GM19452 (cell line): ENCODE measurements at regions not wholly inside any gene's neighbourhood (a gene's known extent, or its start where the extent isn't known, plus 50 kb on each side); places are given as distances from the start of the nearest gene placed in this dataset.
"Not testable (repeated sequence)": the region's sequence is repeated elsewhere in the genome, so short reads cannot be mapped to it uniquely, and the experiment has no call there.

Experiments
- ATAC-seq: cut with Tn5 transposase; IDR thresholded peaks from one replicate; pipeline ENCODE4 v1.9.1; 2021; ENCODE audit not compliant: unreplicated experiment

DNA sequence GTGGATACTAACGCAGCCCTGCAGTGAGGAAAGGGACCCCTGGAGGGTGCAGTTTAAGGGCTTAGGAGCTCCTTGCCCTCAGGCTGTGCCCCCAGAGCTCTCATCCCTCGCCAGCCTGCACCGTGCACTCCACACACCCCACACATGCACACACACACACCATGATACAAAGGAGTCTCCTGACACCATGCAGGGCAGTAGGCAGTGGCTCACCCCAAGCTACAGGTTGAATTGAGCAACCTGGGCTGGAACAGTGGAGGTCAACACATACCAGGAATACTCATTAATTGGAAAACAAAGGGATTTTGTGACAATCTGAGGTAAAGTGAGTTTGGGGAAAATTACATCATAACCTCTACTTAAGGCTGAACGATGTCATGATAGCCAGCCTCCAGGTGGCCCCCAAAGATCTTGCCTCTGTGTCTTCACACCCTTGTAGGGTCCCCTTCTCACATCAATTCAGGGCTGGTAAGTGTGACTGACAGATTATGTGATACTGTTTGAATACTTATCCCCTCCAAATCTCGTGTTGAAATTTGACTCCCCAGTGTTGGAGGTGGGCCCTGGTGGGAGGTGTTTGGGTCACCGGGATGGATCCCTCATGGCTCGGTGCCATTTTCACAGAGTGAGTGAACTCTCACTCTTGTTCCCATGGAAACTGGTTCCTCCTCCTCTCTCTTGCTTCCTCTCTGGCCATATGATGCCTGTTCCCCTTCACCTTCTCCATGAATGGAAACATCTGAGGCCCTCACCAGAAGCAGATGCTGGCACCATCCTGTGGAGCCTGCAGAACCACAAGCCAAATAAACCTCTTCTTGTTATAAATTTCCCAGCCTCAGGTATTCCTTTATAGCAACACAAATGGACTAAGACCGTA is 111.0 kb upstream of the RAB4A start:
- ATAC-seq = no peak

DNA sequence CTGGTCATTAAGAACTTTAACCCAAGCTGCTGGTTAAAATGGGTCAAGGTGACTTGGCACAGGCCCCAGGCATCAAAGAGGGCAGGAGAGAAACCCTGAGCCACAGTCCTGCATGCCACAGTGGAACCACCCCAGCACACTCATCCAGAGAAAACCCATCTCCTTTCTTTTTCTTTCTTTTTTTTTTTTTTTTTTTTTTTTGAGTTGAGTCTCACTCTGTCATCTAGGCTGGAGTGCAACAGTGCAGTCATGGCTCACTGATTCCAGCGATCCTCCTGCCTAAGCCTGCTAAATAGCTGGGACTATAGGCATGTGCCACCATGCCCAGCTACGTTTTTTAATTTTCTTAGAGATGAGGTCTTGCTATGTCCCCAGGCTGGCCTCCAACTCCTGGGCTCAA is 109.2 kb upstream of the RAB4A start:
- ATAC-seq = no peak

DNA sequence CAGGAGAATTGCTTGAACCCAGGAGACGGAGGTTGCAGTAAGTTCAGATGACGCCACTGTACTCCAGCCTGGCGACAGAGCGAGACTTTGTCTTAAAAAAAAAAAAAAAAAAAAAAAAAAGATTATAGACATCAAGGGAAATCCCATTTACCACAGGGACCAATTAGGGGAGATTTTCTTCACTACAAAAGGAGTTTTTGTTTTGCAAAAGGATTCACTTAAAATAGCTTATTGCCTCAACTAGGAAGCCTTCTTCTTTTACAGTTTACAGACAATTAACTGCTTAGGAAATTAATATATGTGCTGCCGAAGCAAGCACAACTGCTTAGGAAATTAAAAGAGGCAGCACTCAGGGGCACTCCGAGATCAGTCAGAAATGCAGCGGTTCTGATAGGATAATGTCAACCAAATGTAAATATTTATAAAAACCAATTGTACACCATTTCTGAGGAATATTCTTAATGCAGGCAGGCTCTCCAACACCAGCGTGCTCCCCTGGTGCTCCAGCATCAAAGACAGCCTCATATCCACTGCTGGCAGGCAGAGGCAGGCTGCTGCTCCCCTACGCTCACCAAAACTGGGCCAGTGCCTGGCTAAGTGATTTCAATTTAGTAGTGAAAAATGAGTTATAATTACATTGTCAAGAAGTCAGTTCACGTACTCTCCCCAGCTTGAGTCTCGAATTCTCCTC is 107.9 kb upstream of the RAB4A start:
- ATAC-seq = no peak

DNA sequence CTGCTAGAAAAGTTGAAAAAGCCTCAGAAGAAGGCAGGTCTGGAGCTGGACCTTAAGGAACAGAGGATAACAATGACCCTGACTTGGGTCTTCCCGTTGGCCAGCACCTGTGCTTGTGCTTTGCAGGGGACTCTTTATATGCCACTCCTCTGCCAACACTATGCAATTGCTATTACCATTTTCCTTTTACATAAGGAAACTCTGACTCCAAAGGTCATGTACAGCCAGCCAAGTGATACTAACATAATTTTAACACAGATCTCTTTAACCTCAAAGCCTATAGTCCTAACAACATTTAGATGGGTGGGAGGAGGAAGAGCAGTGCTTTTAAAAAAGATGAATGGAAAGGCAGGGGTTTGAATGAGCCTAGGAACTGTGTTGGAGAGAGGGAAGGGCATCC is 106.6 kb upstream of the RAB4A start:
- no peak for ATAC-seq

DNA sequence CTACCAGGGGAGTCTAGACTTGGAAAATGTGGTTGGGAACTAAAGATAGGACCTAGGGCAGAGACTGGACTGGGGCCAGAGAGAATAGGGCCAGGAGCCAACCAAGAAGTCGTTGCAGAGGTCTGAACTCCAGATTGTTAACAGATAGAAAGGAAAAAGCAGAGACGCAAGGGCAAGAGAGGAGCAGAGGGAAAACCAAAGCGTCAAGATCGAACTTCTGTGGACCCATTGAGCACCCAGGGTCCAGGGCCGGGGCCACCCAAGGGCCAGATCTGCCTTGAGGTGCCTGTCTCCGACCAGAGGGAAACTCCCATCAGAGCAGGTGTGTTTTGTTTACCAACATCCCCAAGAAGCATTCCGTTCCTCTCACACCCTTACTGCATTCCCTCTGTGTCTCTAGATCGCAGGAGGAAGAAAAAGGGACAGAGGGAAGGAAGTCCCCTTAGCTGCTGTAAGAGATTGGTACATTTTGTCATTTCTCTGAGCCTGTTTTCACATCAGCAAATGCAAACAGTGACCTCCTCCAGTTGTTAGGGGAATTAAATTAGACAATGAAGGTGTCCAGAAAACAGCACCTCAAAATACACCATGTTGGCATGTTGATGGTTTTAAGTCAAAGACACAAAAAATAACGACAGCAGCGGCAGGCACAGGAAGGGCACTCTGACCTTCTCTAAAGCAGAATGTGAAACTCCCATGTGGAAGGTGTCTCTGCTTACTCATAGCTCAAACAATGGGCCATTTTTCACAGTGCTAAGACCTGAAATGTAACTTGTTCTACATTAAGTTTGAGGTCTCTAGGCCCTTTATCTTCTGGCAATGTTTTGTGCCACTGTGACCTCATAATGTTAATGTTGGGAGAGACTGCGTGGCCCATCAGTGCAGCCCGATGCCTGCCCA is 105.8 kb upstream of the RAB4A start:
- ATAC-seq = no peak

DNA sequence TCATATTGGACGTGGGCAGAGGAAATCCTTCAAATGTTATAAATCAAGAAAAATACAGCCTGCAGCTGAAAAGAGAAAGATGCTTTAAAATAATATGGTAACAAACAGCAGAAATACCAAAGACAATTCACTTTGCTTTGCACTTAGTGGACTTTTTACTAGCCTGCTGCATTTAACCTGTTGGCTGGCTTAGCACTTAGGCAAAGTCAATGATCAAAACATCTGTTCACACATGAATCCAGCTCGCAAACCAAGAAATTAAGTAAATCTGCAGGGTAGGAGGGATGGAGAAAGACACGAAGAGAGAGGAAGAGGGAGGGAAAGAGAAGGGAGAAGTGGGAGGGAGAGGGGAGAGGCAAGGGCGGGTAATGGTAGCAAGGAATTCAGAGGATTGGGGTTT is 103.6 kb upstream of the RAB4A start:
- no peak for ATAC-seq

DNA sequence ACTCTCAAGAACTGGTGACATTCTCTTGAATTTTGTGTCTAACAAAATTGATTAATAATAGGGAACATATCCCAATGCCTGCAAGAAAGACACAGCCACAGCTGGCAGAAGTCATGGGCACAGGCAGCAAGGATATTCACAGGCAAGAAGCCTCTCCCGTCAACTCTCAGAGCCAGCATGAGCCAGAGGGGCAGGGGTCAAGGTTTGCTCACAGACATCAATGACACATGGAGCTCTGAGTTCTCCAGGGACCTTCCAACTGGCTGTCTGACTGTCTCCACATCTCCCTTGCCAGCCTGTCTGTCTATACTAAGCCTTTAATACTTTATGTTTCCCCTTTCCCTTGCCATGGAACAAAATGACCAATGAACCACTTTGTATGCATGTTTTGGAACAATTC is 101.5 kb upstream of the RAB4A start:
- no peak for ATAC-seq

DNA sequence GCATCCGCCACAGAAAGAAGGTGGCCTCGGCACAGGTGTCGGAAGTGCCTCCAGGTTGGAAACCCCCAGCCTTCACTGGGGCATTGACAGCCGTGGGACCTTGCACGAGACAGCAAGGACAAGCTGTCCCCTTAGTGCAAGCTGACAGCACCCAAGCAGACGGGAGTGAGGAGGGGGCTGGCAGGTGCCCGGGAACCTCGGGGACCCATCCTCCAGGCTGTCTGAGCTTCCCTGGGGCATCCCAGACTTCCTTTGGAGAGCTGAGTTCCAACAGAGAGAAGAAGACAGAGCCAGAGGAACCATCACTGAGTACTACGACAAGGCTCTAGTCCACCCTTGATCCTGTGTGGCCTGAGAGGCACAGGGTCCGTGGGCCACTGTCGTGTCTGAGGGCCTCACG is 100.6 kb upstream of the RAB4A start:
- no peak for ATAC-seq

DNA sequence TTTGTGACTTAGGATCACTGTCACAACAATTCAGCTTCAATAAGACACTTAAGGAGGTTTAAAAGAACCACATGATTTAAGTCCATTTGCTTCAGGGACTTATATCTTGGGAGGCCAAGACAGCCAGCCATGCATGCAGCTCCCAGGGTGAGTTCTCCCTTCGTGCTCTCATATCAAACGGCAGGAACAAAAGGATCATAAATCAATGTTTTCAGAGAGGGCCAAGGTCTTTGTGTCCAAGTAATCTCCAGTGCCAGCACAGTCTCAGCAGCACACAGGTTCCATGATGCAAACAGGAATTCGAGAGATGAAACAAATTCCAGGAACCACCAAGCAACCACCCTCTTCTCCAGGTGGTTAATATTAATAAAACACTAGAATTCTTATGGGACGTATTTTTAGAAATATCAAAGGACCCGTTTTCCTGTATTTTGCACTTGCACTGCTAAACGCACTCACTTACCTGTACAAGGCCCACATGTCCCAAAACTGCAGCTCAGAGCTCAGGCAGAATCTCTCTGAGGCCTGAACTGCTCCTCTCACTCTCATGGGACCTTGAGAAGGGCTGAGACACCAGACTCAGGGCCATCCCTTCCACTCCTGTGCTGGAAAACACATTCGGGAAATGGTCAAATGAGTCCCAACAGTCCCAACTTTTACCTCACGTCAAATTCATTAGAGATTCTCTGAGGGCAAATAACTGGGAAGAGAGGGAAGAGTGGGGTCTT is 100.0 kb upstream of the RAB4A start:
- no peak for ATAC-seq

DNA sequence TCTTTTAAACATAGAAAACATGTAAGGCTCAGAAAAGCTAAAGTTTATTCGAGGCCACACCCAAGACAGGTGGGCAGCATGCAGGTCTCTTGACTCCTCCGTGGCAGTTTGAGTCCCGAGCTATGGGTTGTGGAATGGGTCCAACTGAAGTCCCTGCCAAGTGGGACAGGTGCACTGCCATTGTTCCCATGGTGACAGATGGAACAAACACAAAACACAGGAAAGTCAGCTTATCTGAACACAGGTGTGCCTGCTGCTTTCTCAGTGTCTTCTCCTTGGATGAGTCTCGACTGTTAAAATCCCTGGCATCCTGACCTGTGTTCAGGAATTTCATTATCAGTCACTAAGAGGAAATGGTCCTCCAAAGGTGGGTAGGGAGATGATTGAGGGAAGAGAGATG is 99.0 kb upstream of the RAB4A start:
- no peak for ATAC-seq

DNA sequence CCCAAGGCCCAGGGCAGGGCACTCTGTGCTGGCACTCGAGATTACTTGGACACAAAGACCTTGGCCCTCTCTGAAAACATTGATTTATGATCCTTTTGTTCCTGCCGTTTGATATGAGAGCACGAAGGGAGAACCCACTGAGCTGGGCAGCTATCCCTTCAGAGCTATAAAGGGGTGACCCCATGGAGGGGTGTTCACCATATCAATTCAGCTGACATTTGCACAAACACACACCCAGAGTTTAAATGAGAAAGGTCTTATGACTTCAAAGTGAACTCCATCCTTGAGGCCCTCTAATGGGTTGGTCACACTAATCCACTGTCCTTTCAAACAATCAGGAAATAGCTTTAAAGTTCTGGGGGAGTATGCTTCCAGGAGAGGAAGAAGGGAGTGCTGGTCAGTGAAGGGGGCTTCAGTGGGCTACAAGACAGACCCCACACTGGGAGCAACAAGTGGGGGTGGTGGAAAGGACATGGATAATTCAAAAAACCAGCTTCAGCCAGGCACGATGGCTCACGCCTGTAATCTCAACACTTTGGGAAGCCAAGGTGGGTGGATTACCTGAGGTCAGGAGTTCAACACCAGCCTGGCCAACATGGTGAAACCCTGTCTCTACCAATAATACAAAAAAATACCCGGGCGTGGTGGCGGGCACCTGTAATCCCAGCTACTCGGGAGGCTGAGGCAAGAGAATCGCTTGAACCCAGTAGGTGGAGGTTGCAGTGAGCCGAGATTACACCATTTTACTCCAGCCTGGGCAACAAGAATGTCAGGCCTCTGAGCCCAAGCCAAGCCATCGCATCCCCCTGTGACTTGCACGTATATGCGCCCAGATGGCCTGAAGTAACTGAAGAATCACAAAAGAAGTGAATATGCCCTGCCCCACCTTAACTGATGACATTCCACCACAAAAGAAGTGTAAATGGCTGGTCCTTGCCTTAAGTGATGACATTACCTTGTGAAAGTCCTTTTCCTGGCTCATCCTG is 97.1 kb upstream of the RAB4A start:
- not testable (repeated sequence) for ATAC-seq

DNA sequence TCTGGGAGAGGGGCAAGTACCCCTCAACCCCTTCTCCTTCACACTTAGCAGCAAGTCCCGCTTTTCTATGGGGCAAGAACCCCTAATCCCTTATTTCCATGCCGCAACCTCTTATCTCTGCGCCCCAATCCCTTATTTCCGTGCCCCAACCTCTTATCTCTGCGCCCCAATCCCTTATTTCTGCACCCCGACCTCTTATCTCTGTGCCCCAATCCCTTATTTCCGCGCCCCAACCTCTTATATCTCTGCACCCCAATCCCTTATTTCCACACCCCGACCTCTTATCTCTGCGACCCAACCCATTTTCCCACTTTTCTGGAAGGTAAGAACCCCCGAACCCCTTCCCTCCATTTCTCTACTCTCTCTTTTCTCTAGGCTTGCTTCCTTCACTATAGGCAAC is 95.6 kb upstream of the RAB4A start:
- ATAC-seq = not testable (repeated sequence)

DNA sequence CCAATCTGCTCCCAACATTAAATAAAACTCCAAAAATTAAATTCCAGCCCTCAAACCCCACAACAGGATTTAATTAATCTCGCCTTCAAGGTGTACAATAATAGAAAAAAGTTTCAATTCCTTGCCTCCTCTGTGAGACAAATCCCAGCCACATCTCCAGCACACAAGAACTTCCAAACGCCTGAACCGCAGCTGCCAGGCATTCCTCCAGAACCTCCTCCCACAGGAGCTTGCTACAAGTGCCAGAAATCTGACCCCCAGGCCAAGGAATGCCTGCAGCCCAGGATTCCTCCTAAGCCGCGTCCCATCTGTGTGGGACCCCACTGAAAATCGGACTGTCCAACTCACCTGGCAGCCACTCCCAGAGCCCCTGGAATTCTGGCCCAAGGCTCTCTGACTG is 94.5 kb upstream of the RAB4A start:
- ATAC-seq = not testable (repeated sequence)

DNA sequence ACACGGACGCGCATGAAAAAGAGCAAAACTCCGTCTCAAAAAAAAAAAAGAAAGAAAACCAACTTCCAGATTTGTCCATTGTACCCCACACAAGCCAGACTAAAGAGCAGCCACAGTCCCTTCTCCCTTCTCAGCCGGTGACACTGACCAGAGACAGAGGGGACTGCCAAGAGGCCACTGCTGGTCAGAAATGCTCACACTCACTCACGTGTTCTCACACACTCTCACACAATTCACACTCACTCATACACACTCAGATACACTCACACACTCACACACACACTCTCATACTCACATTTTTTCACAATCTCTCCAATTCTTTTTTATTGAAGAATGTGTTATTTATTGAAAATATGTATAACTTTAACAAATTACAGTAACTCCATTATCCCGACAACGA is 90.8 kb upstream of the RAB4A start:
- no peak for ATAC-seq

DNA sequence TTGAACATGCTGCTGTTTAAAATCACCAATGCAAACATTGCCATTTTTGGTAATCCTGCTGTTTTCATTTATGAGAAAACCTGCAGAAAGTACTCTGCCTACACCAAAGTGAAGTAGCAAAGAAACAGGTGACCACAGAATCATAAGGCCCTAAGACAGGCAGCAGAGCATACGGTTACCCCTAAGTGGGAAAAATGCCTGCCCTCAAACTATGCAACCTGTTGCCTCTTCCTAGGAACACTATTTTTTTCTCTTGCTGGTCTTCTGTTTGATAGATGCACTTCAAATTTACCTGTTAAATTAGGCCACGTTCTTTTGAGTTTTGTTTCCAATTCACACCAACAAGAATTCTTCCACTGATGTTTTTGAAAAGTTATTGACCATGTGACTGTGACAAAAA is 89.5 kb upstream of the RAB4A start:
- ATAC-seq = no peak

DNA sequence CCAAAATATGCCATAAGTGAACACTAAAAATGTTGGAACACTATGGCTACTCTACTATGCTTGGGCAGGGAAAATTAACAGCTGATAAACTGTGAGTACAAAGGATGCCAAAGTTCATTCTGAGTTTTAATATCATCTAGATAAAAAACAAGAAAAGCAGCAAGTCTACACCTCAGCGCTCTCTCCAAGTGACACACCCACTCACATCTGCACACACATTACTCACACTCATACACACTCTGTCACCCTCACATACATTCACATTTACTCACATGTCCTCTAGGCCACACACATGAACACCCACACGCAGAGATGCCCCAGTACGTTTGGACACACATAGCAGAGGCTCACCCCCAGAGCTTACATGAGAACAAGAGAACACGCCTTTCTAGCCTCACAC is 87.3 kb upstream of the RAB4A start:
- no peak for ATAC-seq

DNA sequence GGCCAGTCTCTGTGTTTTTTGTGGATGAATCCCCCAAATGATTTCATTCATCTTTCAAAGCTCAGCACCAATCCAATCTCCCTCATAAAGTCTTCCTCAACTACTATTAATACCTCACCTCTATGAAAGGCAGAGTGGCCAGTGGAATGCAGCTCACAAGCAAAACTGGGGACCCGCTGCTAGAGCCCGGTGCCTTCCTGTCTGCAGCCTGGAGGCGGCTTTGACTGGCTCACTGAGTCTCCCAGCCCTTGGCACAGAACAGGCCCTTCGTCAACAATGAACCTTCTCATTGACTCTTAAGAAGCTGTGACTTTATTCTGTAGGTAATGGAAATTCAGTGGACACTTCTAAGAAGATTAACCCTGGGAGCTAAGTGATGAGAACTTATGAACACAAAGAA is 86.8 kb upstream of the RAB4A start:
- ATAC-seq = no peak

DNA sequence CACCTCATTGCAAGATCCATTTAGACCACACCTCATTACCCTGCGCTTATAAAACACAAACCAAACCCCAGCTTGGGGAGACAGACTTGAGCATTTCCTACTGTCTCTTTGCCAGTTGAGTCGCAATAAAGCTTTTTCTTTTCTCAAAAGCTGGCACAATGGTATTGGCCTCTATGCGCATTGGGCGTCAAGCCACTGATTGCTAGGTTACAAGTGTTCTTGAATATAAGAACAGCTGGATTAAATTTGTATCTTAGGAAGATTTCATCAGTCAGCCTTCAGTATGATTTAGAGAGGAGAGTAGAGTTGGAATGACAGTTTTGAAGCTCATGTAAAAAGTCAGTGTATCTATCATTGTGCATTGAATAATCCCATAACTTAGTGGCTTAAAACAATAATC is 84.9 kb upstream of the RAB4A start:
- ATAC-seq = no peak

DNA sequence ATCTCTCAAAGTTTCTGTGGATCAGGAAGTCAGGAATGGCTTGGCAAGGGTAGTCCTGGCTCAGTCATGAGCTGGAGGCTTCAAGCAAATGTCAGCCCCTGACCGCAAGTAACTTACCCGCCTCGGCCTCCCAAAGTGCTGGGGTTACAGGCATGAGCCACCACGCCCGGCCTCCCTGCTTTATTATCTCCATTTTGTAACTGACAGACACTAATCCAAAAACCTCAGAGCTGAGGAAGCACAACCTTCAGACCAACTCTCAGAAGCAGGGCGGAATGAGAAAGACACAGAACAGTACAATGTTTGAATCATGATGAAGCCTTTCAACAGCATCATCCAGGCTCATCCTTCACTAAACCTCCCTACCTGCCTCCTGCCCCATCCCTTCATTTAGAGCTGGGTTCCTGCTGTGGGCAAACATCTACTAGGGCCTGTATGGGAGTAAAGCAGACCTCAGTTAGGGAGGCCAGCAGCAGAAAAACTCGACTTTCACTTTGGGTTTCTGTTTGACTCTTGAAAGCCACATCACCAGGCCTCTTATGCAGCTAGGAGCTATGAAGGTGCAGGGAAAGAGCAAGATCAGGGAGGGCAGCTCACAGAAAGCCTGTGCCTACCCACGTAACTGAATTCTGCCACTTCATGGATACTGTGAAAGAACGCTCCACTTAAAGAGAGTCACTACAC is 84.4 kb upstream of the RAB4A start:
- peak; percentile 91 for ATAC-seq
